Right atrium auricular region (tissue), 2 donors: ENCODE measurements at regions not wholly inside any gene's neighbourhood (a gene's known extent, or its start where the extent isn't known, plus 50 kb on each side); places are given as distances from the start of the nearest gene placed in this dataset.

Experiments used
- DNase-seq: peaks from one replicate; pipeline ENCODE4 v3.0.0-alpha.2; 2019; ENCODE audit warnings: low spot score
- H3K27ac ChIP-seq, 2 donors: fragments of 200-600 bp; sonication (generic); 1 replicate in 1 of 2; 2 replicates in 1 of 2; pipeline ENCODE4 v1.5.1; 2016 to 2019
- H3K27me3 ChIP-seq, 2 donors: fragments of 200-600 bp; sonication (generic); one replicate each; pipeline versions ENCODE4 v1.5.1 to v1.6.0; 2017 to 2019
- H3K36me3 ChIP-seq: fragments of 200-600 bp; sonication (generic); one replicate; pipeline ENCODE4 v1.5.1; 2016
- H3K4me1 ChIP-seq, 2 donors: fragments of 200-600 bp; sonication (generic); one replicate each; pipeline versions ENCODE4 v1.5.1 to v1.6.0; 2017 to 2019
- H3K4me3 ChIP-seq, 2 donors: fragments of 200-600 bp; sonication (generic); 1 replicate in 1 of 2; 2 replicates in 1 of 2; pipeline ENCODE4 v1.5.1; 2017 to 2019; ENCODE audit warnings: mild to moderate bottlenecking in 1 of 2, moderate library complexity in 1 of 2
- H3K9me3 ChIP-seq, 2 donors: fragments of 200-600 bp; sonication (generic); one replicate each; pipeline ENCODE4 v1.5.1; 2019
- CTCF ChIP-seq, 2 donors: fragments of 200-600 bp; sonication (generic); IDR thresholded peaks; one replicate each; pipeline ENCODE4 v1.5.1; 2019; ENCODE audit warnings: antibody characterized with exemption in 2 of 2

- no peak for TF ChIP-seq CTCF (IDR thresholded peaks at IDR 0.05)
- no peaks in the 10 kb centered on the region for H3K27me3 ChIP-seq
These were observed 82.2 kb upstream of the TBX3 start for GRCh38 chr12:114765960-114766691.

GRCh38 chr12:114764510-114764909 lies 80.5 kb upstream of the TBX3 start:
- Histone ChIP-seq H3K4me1 (peaks cover 0 to 6% of the 10 kb centered on the region in 2 donors), H3K9me3 (no peaks in the 10 kb centered on the region), H3K4me3 (no peak overlapping the region), H3K27ac (no peak overlapping the region), H3K36me3 (no peaks in the 10 kb centered on the region), H3K27me3 (no peaks in the 10 kb centered on the region)
- no peak for TF ChIP-seq CTCF (IDR thresholded peaks at IDR 0.05)
- no peak for DNase-seq

More at GRCh38 chr12:114765960-114766691, 82.2 kb upstream of the TBX3 start:
- no peak for DNase-seq
- no peaks in the 10 kb centered on the region for H3K9me3 ChIP-seq
- H3K4me3 ChIP-seq = no peak overlapping the region
- peaks cover 0 to 6% of the 10 kb centered on the region in 2 donors for H3K4me1 ChIP-seq
- no peak overlapping the region for H3K27ac ChIP-seq
- H3K36me3 ChIP-seq = no peaks in the 10 kb centered on the region

GRCh38 chr12:114762490-114763110 lies 78.6 kb upstream of the TBX3 start:
- no peak for DNase-seq
- no peak overlapping the region for H3K27ac ChIP-seq

GRCh38 chr12:114760151-114760877 lies 76.3 kb upstream of the TBX3 start:
- no peak for TF ChIP-seq CTCF (IDR thresholded peaks at IDR 0.05)
- no peak overlapping the region for H3K27ac ChIP-seq
- no peak for DNase-seq
- no peak overlapping the region for H3K4me3 ChIP-seq
- H3K4me1 ChIP-seq = peaks cover 0 to 6% of the 10 kb centered on the region in 2 donors
- H3K27me3 ChIP-seq = no peaks in the 10 kb centered on the region
- no peaks in the 10 kb centered on the region for H3K36me3 ChIP-seq
- H3K9me3 ChIP-seq = no peaks in the 10 kb centered on the region

More at GRCh38 chr12:114762490-114763110, 78.6 kb upstream of the TBX3 start:
- no peaks in the 10 kb centered on the region for H3K9me3 ChIP-seq
- peaks cover 0 to 6% of the 10 kb centered on the region in 2 donors for H3K4me1 ChIP-seq
- H3K4me3 ChIP-seq = no peak overlapping the region
- no peak for TF ChIP-seq CTCF (IDR thresholded peaks at IDR 0.05)
- no peaks in the 10 kb centered on the region for H3K27me3 ChIP-seq
- no peaks in the 10 kb centered on the region for H3K36me3 ChIP-seq

- Histone ChIP-seq H3K27ac (no peak overlapping the region), H3K27me3 (no peaks in the 10 kb centered on the region), H3K36me3 (no peaks in the 10 kb centered on the region), H3K4me3 (no peak overlapping the region), H3K9me3 (no peaks in the 10 kb centered on the region), H3K4me1 (peaks cover 0 to 6% of the 10 kb centered on the region in 2 donors)
- no peak for DNase-seq
- TF ChIP-seq CTCF (IDR thresholded peaks at IDR 0.05) = no peak
These were observed 75.7 kb upstream of the TBX3 start for GRCh38 chr12:114759635-114760034.
